ENCODE measurements at regions not wholly inside any gene's neighbourhood (a gene's known extent, or its start where the extent isn't known, plus 50 kb on each side); places are given as distances from the start of the nearest gene placed in this dataset.

- no peak for TF ChIP-seq ZFP3 (CRISPR knock-in tag; IDR thresholded peaks at IDR 0.05)
- TF ChIP-seq, protein P1, sequence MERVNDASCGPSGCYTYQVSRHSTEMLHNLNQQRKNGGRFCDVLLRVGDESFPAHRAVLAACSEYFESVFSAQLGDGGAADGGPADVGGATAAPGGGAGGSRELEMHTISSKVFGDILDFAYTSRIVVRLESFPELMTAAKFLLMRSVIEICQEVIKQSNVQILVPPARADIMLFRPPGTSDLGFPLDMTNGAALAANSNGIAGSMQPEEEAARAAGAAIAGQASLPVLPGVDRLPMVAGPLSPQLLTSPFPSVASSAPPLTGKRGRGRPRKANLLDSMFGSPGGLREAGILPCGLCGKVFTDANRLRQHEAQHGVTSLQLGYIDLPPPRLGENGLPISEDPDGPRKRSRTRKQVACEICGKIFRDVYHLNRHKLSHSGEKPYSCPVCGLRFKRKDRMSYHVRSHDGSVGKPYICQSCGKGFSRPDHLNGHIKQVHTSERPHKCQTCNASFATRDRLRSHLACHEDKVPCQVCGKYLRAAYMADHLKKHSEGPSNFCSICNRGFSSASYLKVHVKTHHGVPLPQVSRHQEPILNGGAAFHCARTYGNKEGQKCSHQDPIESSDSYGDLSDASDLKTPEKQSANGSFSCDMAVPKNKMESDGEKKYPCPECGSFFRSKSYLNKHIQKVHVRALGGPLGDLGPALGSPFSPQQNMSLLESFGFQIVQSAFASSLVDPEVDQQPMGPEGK (CRISPR knock-in tag; IDR thresholded peaks at IDR 0.05; ENCODE audit: borderline replicate concordance) = no peak
- TF ChIP-seq OSR1 (CRISPR knock-in tag; IDR thresholded peaks at IDR 0.05) = no peak
- TF ChIP-seq ISL1 (CRISPR knock-in tag; IDR thresholded peaks at IDR 0.05) = no peak
- no peak for TF ChIP-seq TCF4 (CRISPR knock-in tag; IDR thresholded peaks at IDR 0.05; ENCODE audit: borderline replicate concordance)
- TF ChIP-seq CREB5 (CRISPR knock-in tag; IDR thresholded peaks at IDR 0.05; ENCODE audit: low read depth) = no peak
- no peak for TF ChIP-seq CSDC2 (CRISPR knock-in tag; IDR thresholded peaks at IDR 0.05)
- no peak for TF ChIP-seq CSRNP3 (CRISPR knock-in tag; IDR thresholded peaks at IDR 0.05)
- no peak for TF ChIP-seq RARB (CRISPR knock-in tag; IDR thresholded peaks at IDR 0.05)
- no peak for TF ChIP-seq ZNF565 (CRISPR knock-in tag; conservative IDR thresholded peaks at IDR 0.05; ENCODE audit: low read depth)
- no peak for TF ChIP-seq ZC3H10 (CRISPR knock-in tag; IDR thresholded peaks at IDR 0.05)
- ATAC-seq = no peak
Measured at GRCh38 chr18:47427923-47428637, 176.6 kb upstream of the SKOR2 start.

GRCh38 chr18:47427072-47427471, 175.6 kb upstream of the SKOR2 start:
- TF ChIP-seq, protein P2, sequence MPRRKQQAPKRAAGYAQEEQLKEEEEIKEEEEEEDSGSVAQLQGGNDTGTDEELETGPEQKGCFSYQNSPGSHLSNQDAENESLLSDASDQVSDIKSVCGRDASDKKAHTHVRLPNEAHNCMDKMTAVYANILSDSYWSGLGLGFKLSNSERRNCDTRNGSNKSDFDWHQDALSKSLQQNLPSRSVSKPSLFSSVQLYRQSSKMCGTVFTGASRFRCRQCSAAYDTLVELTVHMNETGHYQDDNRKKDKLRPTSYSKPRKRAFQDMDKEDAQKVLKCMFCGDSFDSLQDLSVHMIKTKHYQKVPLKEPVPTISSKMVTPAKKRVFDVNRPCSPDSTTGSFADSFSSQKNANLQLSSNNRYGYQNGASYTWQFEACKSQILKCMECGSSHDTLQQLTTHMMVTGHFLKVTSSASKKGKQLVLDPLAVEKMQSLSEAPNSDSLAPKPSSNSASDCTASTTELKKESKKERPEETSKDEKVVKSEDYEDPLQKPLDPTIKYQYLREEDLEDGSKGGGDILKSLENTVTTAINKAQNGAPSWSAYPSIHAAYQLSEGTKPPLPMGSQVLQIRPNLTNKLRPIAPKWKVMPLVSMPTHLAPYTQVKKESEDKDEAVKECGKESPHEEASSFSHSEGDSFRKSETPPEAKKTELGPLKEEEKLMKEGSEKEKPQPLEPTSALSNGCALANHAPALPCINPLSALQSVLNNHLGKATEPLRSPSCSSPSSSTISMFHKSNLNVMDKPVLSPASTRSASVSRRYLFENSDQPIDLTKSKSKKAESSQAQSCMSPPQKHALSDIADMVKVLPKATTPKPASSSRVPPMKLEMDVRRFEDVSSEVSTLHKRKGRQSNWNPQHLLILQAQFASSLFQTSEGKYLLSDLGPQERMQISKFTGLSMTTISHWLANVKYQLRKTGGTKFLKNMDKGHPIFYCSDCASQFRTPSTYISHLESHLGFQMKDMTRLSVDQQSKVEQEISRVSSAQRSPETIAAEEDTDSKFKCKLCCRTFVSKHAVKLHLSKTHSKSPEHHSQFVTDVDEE (CRISPR knock-in tag; IDR thresholded peaks at IDR 0.05) = no peak
- no peak for ATAC-seq

GRCh38 chr18:47425365-47425764, 173.9 kb upstream of the SKOR2 start:
- no peak for TF ChIP-seq ZNF8 (CRISPR knock-in tag; IDR thresholded peaks at IDR 0.05)
- no peak for TF ChIP-seq POU6F1 (CRISPR knock-in tag; IDR thresholded peaks at IDR 0.05; ENCODE audit: borderline replicate concordance, low read depth)
- TF ChIP-seq TOX (CRISPR knock-in tag; IDR thresholded peaks at IDR 0.05; ENCODE audit: borderline replicate concordance) = no peak
- no peak for TF ChIP-seq CREB5 (CRISPR knock-in tag; IDR thresholded peaks at IDR 0.05; ENCODE audit: low read depth)
- no peak for TF ChIP-seq ZNF565 (CRISPR knock-in tag; conservative IDR thresholded peaks at IDR 0.05; ENCODE audit: low read depth)
- TF ChIP-seq BACH2 (CRISPR knock-in tag; IDR thresholded peaks at IDR 0.05; ENCODE audit: borderline replicate concordance) = no peak
- TF ChIP-seq GLIS3 (CRISPR knock-in tag; IDR thresholded peaks at IDR 0.05) = no peak
- TF ChIP-seq ISL1 (CRISPR knock-in tag; IDR thresholded peaks at IDR 0.05) = no peak
- TF ChIP-seq ZC3H10 (CRISPR knock-in tag; IDR thresholded peaks at IDR 0.05) = no peak
- no peak for TF ChIP-seq PPARA (CRISPR knock-in tag; IDR thresholded peaks at IDR 0.05; ENCODE audit: borderline replicate concordance)
- no peak for TF ChIP-seq RARB (CRISPR knock-in tag; IDR thresholded peaks at IDR 0.05)
- TF ChIP-seq, protein P1 (CRISPR knock-in tag; IDR thresholded peaks at IDR 0.05; ENCODE audit: borderline replicate concordance) = no peak
- ATAC-seq = no peak
